ENCODE measurements at regions not wholly inside any gene's neighbourhood (a gene's known extent, or its start where the extent isn't known, plus 50 kb on each side); places are given as distances from the start of the nearest gene placed in this dataset.

GRCh38 chr11:70625582-70626518 is 227.5 kb downstream of the CTTN start:
- WGBS: 55% methylated on average over 20 of the region's 20 CpGs
- H3K27ac ChIP-seq (ENCODE audit: low read depth): no peak overlapping the region
- H3K36me3 ChIP-seq (ENCODE audit: insufficient read depth): no peaks in the 10 kb centered on the region
- H3K4me1 ChIP-seq (ENCODE audit: insufficient read depth): no peaks in the 10 kb centered on the region
- no peak for DNase-seq (ENCODE audit: extremely low spot score)
- H3K4me3 ChIP-seq (ENCODE audit: low read depth, low read length): no peak overlapping the region

- Histone ChIP-seq H3K27ac (ENCODE audit: low read depth) (no peak overlapping the region), H3K36me3 (ENCODE audit: insufficient read depth) (no peaks in the 10 kb centered on the region), H3K4me1 (ENCODE audit: insufficient read depth) (no peaks in the 10 kb centered on the region), H3K4me3 (ENCODE audit: low read depth, low read length) (no peak overlapping the region)
- WGBS: 83% methylated on average over 8 of the region's 8 CpGs
- DNase-seq (ENCODE audit: extremely low spot score): no peak
Measured at GRCh38 chr11:70627219-70627618, 228.9 kb downstream of the CTTN start.

- Histone ChIP-seq H3K4me1 (ENCODE audit: insufficient read depth) (no peaks in the 10 kb centered on the region), H3K36me3 (ENCODE audit: insufficient read depth) (no peaks in the 10 kb centered on the region), H3K27ac (ENCODE audit: low read depth) (no peak overlapping the region), H3K4me3 (ENCODE audit: low read depth, low read length) (no peak overlapping the region)
- no peak for DNase-seq (ENCODE audit: extremely low spot score)
- WGBS: 79% methylated on average over 19 of the region's 19 CpGs
Measured at GRCh38 chr11:70628176-70628854, 230.0 kb downstream of the CTTN start.

- no peak overlapping the region for H3K4me3 ChIP-seq (ENCODE audit: low read depth, low read length)
- peak; percentile 28 for DNase-seq (ENCODE audit: extremely low spot score)
- 52% methylated on average over 30 of the region's 30 CpGs for WGBS
- no peak overlapping the region for H3K27ac ChIP-seq (ENCODE audit: low read depth)
- no peaks in the 10 kb centered on the region for H3K4me1 ChIP-seq (ENCODE audit: insufficient read depth)
- H3K36me3 ChIP-seq (ENCODE audit: insufficient read depth): no peaks in the 10 kb centered on the region
Measured at GRCh38 chr11:70628855-70629844, 230.8 kb downstream of the CTTN start.

- Histone ChIP-seq H3K4me3 (ENCODE audit: low read depth, low read length) (no peak overlapping the region), H3K36me3 (ENCODE audit: insufficient read depth) (no peaks in the 10 kb centered on the region), H3K27ac (ENCODE audit: low read depth) (no peak overlapping the region), H3K4me1 (ENCODE audit: insufficient read depth) (no peaks in the 10 kb centered on the region)
- 95% methylated on average over 9 of the region's 9 CpGs for WGBS
- DNase-seq (ENCODE audit: extremely low spot score): no peak
Measured at GRCh38 chr11:70630068-70630467, 231.7 kb downstream of the CTTN start.

- WGBS: 79% methylated on average over 20 of the region's 20 CpGs
- no peak for DNase-seq (ENCODE audit: extremely low spot score)
- Histone ChIP-seq H3K4me1 (ENCODE audit: insufficient read depth) (no peaks in the 10 kb centered on the region), H3K36me3 (ENCODE audit: insufficient read depth) (no peaks in the 10 kb centered on the region), H3K4me3 (ENCODE audit: low read depth, low read length) (no peak overlapping the region), H3K27ac (ENCODE audit: low read depth) (no peak overlapping the region)
Measured at GRCh38 chr11:70630816-70631623, 232.7 kb downstream of the CTTN start.

GRCh38 chr11:70631624-70632047 is 233.3 kb downstream of the CTTN start:
- DNase-seq (ENCODE audit: extremely low spot score): no peak
- H3K4me3 ChIP-seq (ENCODE audit: low read depth, low read length): no peak overlapping the region
- no peaks in the 10 kb centered on the region for H3K36me3 ChIP-seq (ENCODE audit: insufficient read depth)
- no peaks in the 10 kb centered on the region for H3K4me1 ChIP-seq (ENCODE audit: insufficient read depth)
- WGBS: 85% methylated on average over 13 of the region's 13 CpGs
- H3K27ac ChIP-seq (ENCODE audit: low read depth): no peak overlapping the region

GRCh38 chr11:70633610-70634009 is 235.3 kb downstream of the CTTN start:
- DNase-seq (ENCODE audit: extremely low spot score): no peak
- Histone ChIP-seq H3K36me3 (ENCODE audit: insufficient read depth) (no peaks in the 10 kb centered on the region), H3K4me3 (ENCODE audit: low read depth, low read length) (no peak overlapping the region), H3K27ac (ENCODE audit: low read depth) (no peak overlapping the region), H3K4me1 (ENCODE audit: insufficient read depth) (no peaks in the 10 kb centered on the region)
- WGBS: 84% methylated on average over 7 of the region's 7 CpGs

GRCh38 chr11:70636659-70637058 is 238.3 kb downstream of the CTTN start:
- WGBS: 86% methylated on average over 10 of the region's 10 CpGs
- no peak overlapping the region for H3K4me3 ChIP-seq (ENCODE audit: low read depth, low read length)
- DNase-seq (ENCODE audit: extremely low spot score): no peak
- no peak overlapping the region for H3K27ac ChIP-seq (ENCODE audit: low read depth)
- no peaks in the 10 kb centered on the region for H3K4me1 ChIP-seq (ENCODE audit: insufficient read depth)
- H3K36me3 ChIP-seq (ENCODE audit: insufficient read depth): no peaks in the 10 kb centered on the region

GRCh38 chr11:70637186-70637800 is 239.0 kb downstream of the CTTN start:
- Histone ChIP-seq H3K4me1 (ENCODE audit: insufficient read depth) (no peaks in the 10 kb centered on the region), H3K36me3 (ENCODE audit: insufficient read depth) (no peaks in the 10 kb centered on the region), H3K27ac (ENCODE audit: low read depth) (no peak overlapping the region), H3K4me3 (ENCODE audit: low read depth, low read length) (no peak overlapping the region)
- 85% methylated on average over 16 of the region's 16 CpGs for WGBS
- DNase-seq (ENCODE audit: extremely low spot score): no peak

GRCh38 chr11:70637949-70638583 is 239.7 kb downstream of the CTTN start:
- DNase-seq (ENCODE audit: extremely low spot score): no peak
- no peak overlapping the region for H3K4me3 ChIP-seq (ENCODE audit: low read depth, low read length)
- WGBS: 65% methylated on average over 18 of the region's 18 CpGs

GRCh38 chr11:70640408-70640807 is 242.1 kb downstream of the CTTN start:
- WGBS: 76% methylated on average over 8 of the region's 8 CpGs
- H3K36me3 ChIP-seq (ENCODE audit: insufficient read depth): no peaks in the 10 kb centered on the region
- no peak for DNase-seq (ENCODE audit: extremely low spot score)
- H3K4me1 ChIP-seq (ENCODE audit: insufficient read depth): no peaks in the 10 kb centered on the region
- no peak overlapping the region for H3K4me3 ChIP-seq (ENCODE audit: low read depth, low read length)
- no peak overlapping the region for H3K27ac ChIP-seq (ENCODE audit: low read depth)

More at GRCh38 chr11:70637949-70638583, 239.7 kb downstream of the CTTN start:
- H3K27ac ChIP-seq (ENCODE audit: low read depth): no peak overlapping the region
- H3K4me1 ChIP-seq (ENCODE audit: insufficient read depth): no peaks in the 10 kb centered on the region
- H3K36me3 ChIP-seq (ENCODE audit: insufficient read depth): no peaks in the 10 kb centered on the region
